Right lobe of liver (tissue), 6 donors: ENCODE measurements at regions not wholly inside any gene's neighbourhood (a gene's known extent, or its start where the extent isn't known, plus 50 kb on each side); places are given as distances from the start of the nearest gene placed in this dataset.

Experiments
- ATAC-seq, 4 donors: fragments of 200-7000 bp; cut with Tn5 transposase; one replicate each; pipeline ENCODE4 v1.9.1; 2020; ENCODE audit warnings: mild to moderate bottlenecking in 4 of 4, moderate library complexity in 4 of 4
- DNase-seq, 3 donors: peaks; one replicate each; pipeline ENCODE4 v3.0.0-alpha.2; 2020
- H3K27ac ChIP-seq, 3 donors: fragments of 200-600 bp; one replicate each; pipeline ENCODE4 v1.8.0; 2022
- H3K27me3 ChIP-seq, 2 donors: fragments of 200-600 bp; one replicate each; pipeline ENCODE4 v1.8.0; 2022
- H3K36me3 ChIP-seq, 4 donors: fragments of 200-600 bp; sonication (generic) in 1 of 4; one replicate each; pipeline versions ENCODE4 v1.5.1 to v1.8.0; 2017 to 2022; ENCODE audit warnings: control low read depth in 1 of 4
- H3K4me1 ChIP-seq, 4 donors: fragments of 200-600 bp; sonication (generic) in 1 of 4; one replicate each; pipeline versions ENCODE4 v1.5.1 to v1.8.0; 2017 to 2022; ENCODE audit warnings: control low read depth in 1 of 4
- H3K4me3 ChIP-seq, 3 donors: fragments of 200-600 bp; one replicate each; pipeline ENCODE4 v1.8.0; 2022
- H3K9me3 ChIP-seq, 4 donors: fragments of 200-600 bp; sonication (generic) in 1 of 4; one replicate each; pipeline versions ENCODE4 v1.5.1 to v1.8.0; 2017 to 2022; ENCODE audit warnings: control low read depth in 1 of 4
- POLR2A ChIP-seq: fragments of 450-650 bp; IDR thresholded peaks from one replicate; pipeline ENCODE4 v1.6.1; 2017; ENCODE audit warnings: antibody characterized with exemption, mild to moderate bottlenecking
- WGBS: methylation state at CpG from one replicate; pipeline ENCODE4 v1.1.6; 2018; ENCODE audit warnings: low coverage, low lambda C conversion rate; ENCODE audit not compliant: insufficient coverage; ENCODE audit errors: missing lambda C conversion rate; 5-methylcytosine and 5-hydroxymethylcytosine counted together
- intact Hi-C, 2 donors: fragments of 100-400 bp; cut with DNase I; formaldehyde crosslinking; loops; one replicate each; pipeline versions ENCODE4 v1.11.2 to v1.14.1; 2022
- TF ChIP-seq, protein P1 (sequence below), 4 donors: fragments of 200-600 bp in 3 of 4; fragments of 450-650 bp in 1 of 4; IDR thresholded peaks; one replicate each; pipeline versions ENCODE4 v1.5.1 to v1.8.0; 2016 to 2022; ENCODE audit warnings: antibody characterized with exemption in 4 of 4, mild to moderate bottlenecking in 2 of 4
- donor health status: DM: no; HTN: yes; CAD: no.
- donor health status: DM: no; HTN: no; CAD: no.
- donor health status: DM: no; HTN: no; CAD: no.
- donor health status: DM: no; HTN: yes; CAD: no.
- donor health status: DM: no; HTN: yes; CAD: no.

DNA sequence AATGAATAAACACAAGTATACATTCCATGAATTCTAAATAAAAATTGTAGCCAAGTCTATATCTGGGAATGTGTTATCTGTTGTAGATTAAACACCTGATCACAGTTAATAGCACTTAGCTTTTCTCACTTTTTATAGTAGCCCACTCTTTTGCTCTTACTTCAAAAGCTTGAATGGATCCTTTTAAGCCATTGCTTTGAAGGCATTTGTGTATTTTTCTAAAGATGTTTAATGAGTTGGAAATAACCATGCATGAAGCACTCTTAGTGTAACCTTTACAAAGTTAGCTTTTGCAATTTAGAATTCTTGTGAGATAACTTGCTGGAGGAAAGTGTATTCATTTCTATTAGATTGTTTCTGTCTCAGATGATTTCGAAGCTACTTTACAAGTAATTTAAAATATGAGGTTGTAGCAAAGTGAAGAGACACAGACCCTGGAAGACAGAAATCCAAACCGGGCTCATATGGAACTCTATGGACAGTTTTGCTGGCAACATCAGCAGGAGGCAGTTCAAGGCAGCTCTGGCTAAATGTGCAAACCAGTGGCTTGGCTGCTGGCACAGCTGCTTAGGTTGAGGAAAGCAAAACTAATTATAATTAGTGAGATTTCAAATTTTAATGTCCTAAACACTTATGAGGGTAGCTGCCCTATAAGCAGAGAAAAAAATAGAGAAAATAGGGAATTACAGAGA, 469.8 kb upstream of the ZEB2 start:
- no peak for ATAC-seq
- intact Hi-C loops: no loop called here

DNA sequence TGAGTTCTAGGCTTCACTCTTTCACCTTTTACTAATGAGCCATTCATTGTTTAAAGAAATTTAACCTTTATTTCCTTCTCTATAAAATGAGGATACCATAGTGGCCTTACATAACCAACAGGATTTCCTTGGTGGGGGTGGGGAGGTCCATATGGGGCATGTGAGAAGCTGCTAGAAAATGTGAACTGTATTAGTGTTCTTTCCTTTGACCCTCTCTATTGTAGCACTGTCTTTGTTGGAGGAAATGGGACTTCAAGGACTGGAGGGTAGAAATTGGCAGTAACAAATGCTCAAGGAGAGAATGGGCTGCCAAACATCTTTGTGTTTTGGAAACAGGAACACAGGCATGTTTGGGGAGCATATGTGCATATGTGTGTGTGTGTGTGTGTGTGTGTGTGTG, 468.7 kb upstream of the ZEB2 start:
- TF ChIP-seq, protein P1, sequence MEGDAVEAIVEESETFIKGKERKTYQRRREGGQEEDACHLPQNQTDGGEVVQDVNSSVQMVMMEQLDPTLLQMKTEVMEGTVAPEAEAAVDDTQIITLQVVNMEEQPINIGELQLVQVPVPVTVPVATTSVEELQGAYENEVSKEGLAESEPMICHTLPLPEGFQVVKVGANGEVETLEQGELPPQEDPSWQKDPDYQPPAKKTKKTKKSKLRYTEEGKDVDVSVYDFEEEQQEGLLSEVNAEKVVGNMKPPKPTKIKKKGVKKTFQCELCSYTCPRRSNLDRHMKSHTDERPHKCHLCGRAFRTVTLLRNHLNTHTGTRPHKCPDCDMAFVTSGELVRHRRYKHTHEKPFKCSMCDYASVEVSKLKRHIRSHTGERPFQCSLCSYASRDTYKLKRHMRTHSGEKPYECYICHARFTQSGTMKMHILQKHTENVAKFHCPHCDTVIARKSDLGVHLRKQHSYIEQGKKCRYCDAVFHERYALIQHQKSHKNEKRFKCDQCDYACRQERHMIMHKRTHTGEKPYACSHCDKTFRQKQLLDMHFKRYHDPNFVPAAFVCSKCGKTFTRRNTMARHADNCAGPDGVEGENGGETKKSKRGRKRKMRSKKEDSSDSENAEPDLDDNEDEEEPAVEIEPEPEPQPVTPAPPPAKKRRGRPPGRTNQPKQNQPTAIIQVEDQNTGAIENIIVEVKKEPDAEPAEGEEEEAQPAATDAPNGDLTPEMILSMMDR (IDR thresholded peaks at IDR 0.05): no peak
- TF ChIP-seq POLR2A: no peak
- Histone ChIP-seq H3K27ac (no peak overlapping the region), H3K27me3 (no peaks in the 10 kb centered on the region), H3K4me1 (no peaks in the 10 kb centered on the region), H3K4me3 (no peak overlapping the region), H3K36me3 (no peaks in the 10 kb centered on the region), H3K9me3 (no peaks in the 10 kb centered on the region)
- intact Hi-C loops: no loop called here
- ATAC-seq: no peak
- no peak for DNase-seq

More for the DNA sequence above, 469.8 kb upstream of the ZEB2 start:
- TF ChIP-seq, protein P1 (IDR thresholded peaks at IDR 0.05): no peak
- no peak for TF ChIP-seq POLR2A
- H3K27ac ChIP-seq: no peak overlapping the region
- no peaks in the 10 kb centered on the region for H3K27me3 ChIP-seq
- DNase-seq: no peak
- WGBS: 36% methylated on average over 2 of the region's 2 CpGs
- H3K9me3 ChIP-seq: no peaks in the 10 kb centered on the region
- H3K4me3 ChIP-seq: no peak overlapping the region
- H3K4me1 ChIP-seq: no peaks in the 10 kb centered on the region
- no peaks in the 10 kb centered on the region for H3K36me3 ChIP-seq

DNA sequence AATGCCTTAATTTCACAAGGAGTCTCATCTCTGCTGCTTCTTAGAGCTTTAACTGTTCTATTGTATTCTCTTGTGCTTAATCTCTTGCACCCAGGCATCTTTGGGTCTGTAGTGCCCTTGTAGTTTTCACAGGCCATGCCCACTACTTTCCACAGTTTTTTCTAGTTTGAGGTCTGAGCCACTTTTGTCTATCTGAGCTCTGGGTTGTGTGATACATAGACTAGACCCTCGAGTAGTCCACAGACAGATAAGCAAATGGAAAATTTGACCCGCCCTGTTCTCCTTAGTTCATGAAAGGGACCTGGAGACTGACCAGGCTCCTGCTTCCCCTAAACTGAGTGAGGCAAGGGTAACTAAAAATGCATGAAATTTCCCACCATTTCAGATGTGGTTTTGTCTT, 466.8 kb upstream of the ZEB2 start:
- H3K9me3 ChIP-seq: no peaks in the 10 kb centered on the region
- intact Hi-C loops: no loop called here
- 40% methylated on average over 1 of the region's 2 CpGs for WGBS
- H3K36me3 ChIP-seq: no peaks in the 10 kb centered on the region
- ATAC-seq (no peak), DNase-seq (no peak)
- TF ChIP-seq, protein P1 (IDR thresholded peaks at IDR 0.05): no peak
- H3K4me3 ChIP-seq: no peak overlapping the region
- no peak overlapping the region for H3K27ac ChIP-seq
- no peaks in the 10 kb centered on the region for H3K27me3 ChIP-seq
- H3K4me1 ChIP-seq: no peaks in the 10 kb centered on the region

DNA sequence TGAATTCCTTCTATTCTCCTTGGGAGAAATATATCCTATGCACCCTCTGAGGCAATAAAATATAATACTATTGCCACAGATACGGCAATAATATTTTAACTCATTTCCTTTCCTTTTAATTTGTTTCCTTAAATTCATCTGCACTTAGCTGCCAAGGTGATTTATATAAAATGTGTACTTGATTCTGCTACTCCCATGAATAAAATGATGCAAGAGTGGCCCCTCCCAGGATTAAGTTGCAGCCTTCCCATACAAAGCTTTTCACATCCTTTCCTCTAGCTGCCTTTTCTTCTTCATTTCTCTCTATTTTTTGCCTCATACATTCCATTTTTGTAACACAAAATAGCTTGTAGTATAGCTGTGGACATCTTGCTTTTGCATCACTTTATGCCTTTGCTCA, 464.1 kb upstream of the ZEB2 start:
- no peak for TF ChIP-seq POLR2A
- TF ChIP-seq, protein P1 (IDR thresholded peaks at IDR 0.05): no peak
- H3K9me3 ChIP-seq: no peaks in the 10 kb centered on the region
- WGBS: 73% methylated on average over 1 of the region's 1 CpG
- ATAC-seq: no peak
- DNase-seq: no peak
- H3K27ac ChIP-seq: no peak overlapping the region
- intact Hi-C loops: no loop called here
- no peaks in the 10 kb centered on the region for H3K4me1 ChIP-seq
- no peaks in the 10 kb centered on the region for H3K27me3 ChIP-seq
- no peak overlapping the region for H3K4me3 ChIP-seq
- H3K36me3 ChIP-seq: no peaks in the 10 kb centered on the region

DNA sequence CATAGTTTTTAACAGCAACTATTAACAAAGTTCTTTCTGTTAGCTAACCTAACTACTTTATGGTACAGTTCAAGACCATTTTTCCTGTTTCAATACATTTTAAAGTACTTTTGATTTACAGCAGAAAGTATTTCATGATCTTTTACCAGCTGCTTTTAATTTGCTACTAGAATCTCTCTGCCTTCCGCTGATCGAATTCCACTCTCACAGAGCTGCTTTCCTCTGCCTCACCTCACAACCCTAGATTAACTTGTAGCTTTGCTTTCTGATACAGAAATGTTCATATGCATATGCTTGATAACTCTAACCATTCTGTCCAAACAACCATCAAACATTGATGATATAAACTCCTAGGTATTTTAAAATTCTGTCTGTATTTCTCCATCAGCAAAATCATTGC, 463.2 kb upstream of the ZEB2 start:
- ATAC-seq: no peak
- Histone ChIP-seq H3K4me3 (no peak overlapping the region), H3K27me3 (no peaks in the 10 kb centered on the region), H3K36me3 (no peaks in the 10 kb centered on the region), H3K9me3 (no peaks in the 10 kb centered on the region), H3K27ac (no peak overlapping the region), H3K4me1 (no peaks in the 10 kb centered on the region)
- intact Hi-C loops: no loop called here
- no peak for DNase-seq
- TF ChIP-seq POLR2A: no peak
- TF ChIP-seq, protein P1 (IDR thresholded peaks at IDR 0.05): no peak
- WGBS: 82% methylated on average over 2 of the region's 2 CpGs
